ENCODE measurements at regions not wholly inside any gene's neighbourhood (a gene's known extent, or its start where the extent isn't known, plus 50 kb on each side); places are given as distances from the start of the nearest gene placed in this dataset.
"Not testable (repeated sequence)": the region's sequence is repeated elsewhere in the genome, so short reads cannot be mapped to it uniquely, and the experiment has no call there.

GRCh38 chr14:101299781-101300180, 261.5 kb upstream of the DIO3 start:
- H3K4me3 ChIP-seq (ENCODE audit: low read length); H3K36me3 ChIP-seq (ENCODE audit: control insufficient read depth, insufficient read depth, low read length); DNase-seq (ENCODE audit: low read depth, low spot score); H3K4me1 ChIP-seq (ENCODE audit: control insufficient read depth, insufficient read depth, low read length); H3K9me3 ChIP-seq (ENCODE audit: control insufficient read depth, insufficient read depth, low read length); H3K27me3 ChIP-seq (ENCODE audit: control insufficient read depth, insufficient read depth, low read length); H3K27ac ChIP-seq (ENCODE audit: low read length): not testable (repeated sequence)
- no CpG with 5 or more reads among the region's 4 CpGs for WGBS (ENCODE audit: insufficient coverage, insufficient read length)

GRCh38 chr14:101301011-101301410, 260.3 kb upstream of the DIO3 start:
- WGBS (ENCODE audit: insufficient coverage, insufficient read length), result no CpG with 5 or more reads among the region's 2 CpGs
- Histone ChIP-seq H3K4me1 (ENCODE audit: control insufficient read depth, insufficient read depth, low read length) (no peaks in the 10 kb centered on the region), H3K4me3 (ENCODE audit: low read length) (no peak overlapping the region), H3K27ac (ENCODE audit: low read length) (no peak overlapping the region), H3K9me3 (ENCODE audit: control insufficient read depth, insufficient read depth, low read length) (no peaks in the 10 kb centered on the region), H3K36me3 (ENCODE audit: control insufficient read depth, insufficient read depth, low read length) (no peaks in the 10 kb centered on the region), H3K27me3 (ENCODE audit: control insufficient read depth, insufficient read depth, low read length) (no peaks in the 10 kb centered on the region)
- no peak for DNase-seq (ENCODE audit: low read depth, low spot score)

GRCh38 chr14:101307162-101307561, 254.1 kb upstream of the DIO3 start:
- not testable (repeated sequence) for H3K4me3 ChIP-seq (ENCODE audit: low read length); DNase-seq (ENCODE audit: low read depth, low spot score); H3K9me3 ChIP-seq (ENCODE audit: control insufficient read depth, insufficient read depth, low read length); H3K36me3 ChIP-seq (ENCODE audit: control insufficient read depth, insufficient read depth, low read length); H3K27me3 ChIP-seq (ENCODE audit: control insufficient read depth, insufficient read depth, low read length); H3K27ac ChIP-seq (ENCODE audit: low read length); H3K4me1 ChIP-seq (ENCODE audit: control insufficient read depth, insufficient read depth, low read length)
- no CpG with 5 or more reads among the region's 2 CpGs for WGBS (ENCODE audit: insufficient coverage, insufficient read length)

GRCh38 chr14:101311186-101311585, 250.1 kb upstream of the DIO3 start:
- not testable (repeated sequence) for H3K4me3 ChIP-seq (ENCODE audit: low read length); H3K9me3 ChIP-seq (ENCODE audit: control insufficient read depth, insufficient read depth, low read length); DNase-seq (ENCODE audit: low read depth, low spot score); H3K4me1 ChIP-seq (ENCODE audit: control insufficient read depth, insufficient read depth, low read length); H3K27ac ChIP-seq (ENCODE audit: low read length); H3K27me3 ChIP-seq (ENCODE audit: control insufficient read depth, insufficient read depth, low read length); H3K36me3 ChIP-seq (ENCODE audit: control insufficient read depth, insufficient read depth, low read length)
- no CpG with 5 or more reads among the region's 7 CpGs for WGBS (ENCODE audit: insufficient coverage, insufficient read length)

- no peaks in the 10 kb centered on the region for H3K27me3 ChIP-seq (ENCODE audit: control insufficient read depth, insufficient read depth, low read length)
- no peak for DNase-seq (ENCODE audit: low read depth, low spot score)
- no peaks in the 10 kb centered on the region for H3K9me3 ChIP-seq (ENCODE audit: control insufficient read depth, insufficient read depth, low read length)
- H3K4me1 ChIP-seq (ENCODE audit: control insufficient read depth, insufficient read depth, low read length), result no peaks in the 10 kb centered on the region
- no peaks in the 10 kb centered on the region for H3K36me3 ChIP-seq (ENCODE audit: control insufficient read depth, insufficient read depth, low read length)
- WGBS (ENCODE audit: insufficient coverage, insufficient read length), result no CpG with 5 or more reads among the region's 6 CpGs
- no peak overlapping the region for H3K4me3 ChIP-seq (ENCODE audit: low read length)
- H3K27ac ChIP-seq (ENCODE audit: low read length), result no peak overlapping the region
Measured at GRCh38 chr14:101313268-101313667, 248.0 kb upstream of the DIO3 start.

- Histone ChIP-seq H3K36me3 (ENCODE audit: control insufficient read depth, insufficient read depth, low read length) (no peaks in the 10 kb centered on the region), H3K4me1 (ENCODE audit: control insufficient read depth, insufficient read depth, low read length) (no peaks in the 10 kb centered on the region), H3K9me3 (ENCODE audit: control insufficient read depth, insufficient read depth, low read length) (no peaks in the 10 kb centered on the region), H3K27ac (ENCODE audit: low read length) (no peak overlapping the region), H3K4me3 (ENCODE audit: low read length) (no peak overlapping the region), H3K27me3 (ENCODE audit: control insufficient read depth, insufficient read depth, low read length) (no peaks in the 10 kb centered on the region)
- DNase-seq (ENCODE audit: low read depth, low spot score), result no peak
- no CpG with 5 or more reads among the region's 3 CpGs for WGBS (ENCODE audit: insufficient coverage, insufficient read length)
Measured at GRCh38 chr14:101315802-101316296, 245.4 kb upstream of the DIO3 start.

- no CpG with 5 or more reads among the region's 6 CpGs for WGBS (ENCODE audit: insufficient coverage, insufficient read length)
- DNase-seq (ENCODE audit: low read depth, low spot score), result no peak
- no peaks in the 10 kb centered on the region for H3K9me3 ChIP-seq (ENCODE audit: control insufficient read depth, insufficient read depth, low read length)
Measured at GRCh38 chr14:101318271-101318670, 243.0 kb upstream of the DIO3 start.

GRCh38 chr14:101320396-101320795, 240.9 kb upstream of the DIO3 start:
- DNase-seq (ENCODE audit: low read depth, low spot score), result no peak
- no peak overlapping the region for H3K27ac ChIP-seq (ENCODE audit: low read length)
- no CpG with 5 or more reads among the region's 1 CpG for WGBS (ENCODE audit: insufficient coverage, insufficient read length)
- no peaks in the 10 kb centered on the region for H3K27me3 ChIP-seq (ENCODE audit: control insufficient read depth, insufficient read depth, low read length)
- no peaks in the 10 kb centered on the region for H3K9me3 ChIP-seq (ENCODE audit: control insufficient read depth, insufficient read depth, low read length)
- H3K36me3 ChIP-seq (ENCODE audit: control insufficient read depth, insufficient read depth, low read length), result no peaks in the 10 kb centered on the region
- no peak overlapping the region for H3K4me3 ChIP-seq (ENCODE audit: low read length)
- H3K4me1 ChIP-seq (ENCODE audit: control insufficient read depth, insufficient read depth, low read length), result no peaks in the 10 kb centered on the region

More at GRCh38 chr14:101318271-101318670, 243.0 kb upstream of the DIO3 start:
- H3K4me3 ChIP-seq (ENCODE audit: low read length), result no peak overlapping the region
- H3K27ac ChIP-seq (ENCODE audit: low read length), result no peak overlapping the region
- no peaks in the 10 kb centered on the region for H3K4me1 ChIP-seq (ENCODE audit: control insufficient read depth, insufficient read depth, low read length)
- no peaks in the 10 kb centered on the region for H3K36me3 ChIP-seq (ENCODE audit: control insufficient read depth, insufficient read depth, low read length)
- no peaks in the 10 kb centered on the region for H3K27me3 ChIP-seq (ENCODE audit: control insufficient read depth, insufficient read depth, low read length)

GRCh38 chr14:101322223-101322622, 239.1 kb upstream of the DIO3 start:
- Histone ChIP-seq H3K36me3 (ENCODE audit: control insufficient read depth, insufficient read depth, low read length) (no peaks in the 10 kb centered on the region), H3K27me3 (ENCODE audit: control insufficient read depth, insufficient read depth, low read length) (no peaks in the 10 kb centered on the region), H3K9me3 (ENCODE audit: control insufficient read depth, insufficient read depth, low read length) (no peaks in the 10 kb centered on the region), H3K4me1 (ENCODE audit: control insufficient read depth, insufficient read depth, low read length) (no peaks in the 10 kb centered on the region), H3K27ac (ENCODE audit: low read length) (no peak overlapping the region), H3K4me3 (ENCODE audit: low read length) (no peak overlapping the region)
- no peak for DNase-seq (ENCODE audit: low read depth, low spot score)
- no CpG with 5 or more reads among the region's 5 CpGs for WGBS (ENCODE audit: insufficient coverage, insufficient read length)

GRCh38 chr14:101323111-101323510, 238.2 kb upstream of the DIO3 start:
- Histone ChIP-seq H3K4me3 (ENCODE audit: low read length) (no peak overlapping the region), H3K4me1 (ENCODE audit: control insufficient read depth, insufficient read depth, low read length) (no peaks in the 10 kb centered on the region), H3K27me3 (ENCODE audit: control insufficient read depth, insufficient read depth, low read length) (no peaks in the 10 kb centered on the region), H3K36me3 (ENCODE audit: control insufficient read depth, insufficient read depth, low read length) (no peaks in the 10 kb centered on the region), H3K27ac (ENCODE audit: low read length) (no peak overlapping the region), H3K9me3 (ENCODE audit: control insufficient read depth, insufficient read depth, low read length) (no peaks in the 10 kb centered on the region)
- no peak for DNase-seq (ENCODE audit: low read depth, low spot score)
- no CpG with 5 or more reads among the region's 4 CpGs for WGBS (ENCODE audit: insufficient coverage, insufficient read length)

- not testable (repeated sequence) for DNase-seq (ENCODE audit: low read depth, low spot score); H3K9me3 ChIP-seq (ENCODE audit: control insufficient read depth, insufficient read depth, low read length); H3K4me3 ChIP-seq (ENCODE audit: low read length); H3K27me3 ChIP-seq (ENCODE audit: control insufficient read depth, insufficient read depth, low read length); H3K27ac ChIP-seq (ENCODE audit: low read length); H3K4me1 ChIP-seq (ENCODE audit: control insufficient read depth, insufficient read depth, low read length); H3K36me3 ChIP-seq (ENCODE audit: control insufficient read depth, insufficient read depth, low read length)
- WGBS (ENCODE audit: insufficient coverage, insufficient read length), result no CpG with 5 or more reads among the region's 7 CpGs
Measured at GRCh38 chr14:101323614-101324235, 237.6 kb upstream of the DIO3 start.
